ENCODE measurements at regions not wholly inside any gene's neighbourhood (a gene's known extent, or its start where the extent isn't known, plus 50 kb on each side); places are given as distances from the start of the nearest gene placed in this dataset.

- TF ChIP-seq CTCF (conservative IDR thresholded peaks at IDR 0.05; ENCODE audit: low read length) (no peak), EZH2phosphoT487 (IDR thresholded peaks at IDR 0.05; ENCODE audit: borderline replicate concordance) (no peak)
These were observed 59.4 kb upstream of the EDNRA start for GRCh38 chr4:147421456-147421855.

All from Loucy (cell line).